ENCODE measurements at regions not wholly inside any gene's neighbourhood (a gene's known extent, or its start where the extent isn't known, plus 50 kb on each side); places are given as distances from the start of the nearest gene placed in this dataset.

DNA sequence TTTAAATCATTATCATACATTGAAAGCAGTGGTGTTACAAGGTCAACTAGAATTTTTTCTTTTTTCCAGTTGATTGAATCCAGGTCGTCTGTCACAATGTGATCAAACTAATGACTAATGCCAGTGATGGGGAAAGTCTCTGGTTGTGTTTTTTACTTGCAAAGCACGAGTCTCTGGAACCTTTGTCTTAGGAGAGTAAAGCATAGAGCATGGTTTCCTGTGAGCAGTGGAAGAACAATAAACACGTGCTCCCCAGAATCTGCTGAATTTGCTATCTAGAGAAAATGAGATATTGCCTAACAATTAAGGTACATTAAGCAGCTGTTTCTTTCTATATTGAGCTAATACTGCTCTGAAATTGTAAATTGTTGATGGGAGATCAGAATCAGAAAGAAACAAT, 1332.4 kb upstream of the TMEFF2 start:
- CTCF ChIA-PET, result no interaction called here
- intact Hi-C loops (cut with micrococcal nuclease), result no loop called here
- Histone ChIP-seq H4K20me1 (ENCODE audit: control insufficient read depth, insufficient read depth, low read length, poor library complexity, severe bottlenecking) (no peaks in the 10 kb centered on the region), H3K9me3 (ENCODE audit: control extremely low read depth in 1 of 3, control insufficient read depth in 2 of 3, insufficient read depth in 1 of 3, low read length in 2 of 3) (no peaks in the 10 kb centered on the region), H3K4me2 (replicated peaks; ENCODE audit: low read depth, low read length, poor library complexity, severe bottlenecking) (no peak overlapping the region), H3K79me2 (ENCODE audit: control insufficient read depth, insufficient read depth, low read length) (no peaks in the 10 kb centered on the region), H2AFZ (ENCODE audit: insufficient read depth, low read depth, low read length, poor library complexity, severe bottlenecking) (no peak overlapping the region), H3K4me3 (ENCODE audit: control extremely low read depth in 1 of 5, extremely low read depth in 1 of 5, insufficient read depth in 1 of 5, low read depth in 2 of 5, low read length in 4 of 5) (no peak overlapping the region), H3K4me1 (ENCODE audit: control insufficient read depth in 2 of 2, insufficient read depth in 2 of 2, low read length in 2 of 2) (no peaks in the 10 kb centered on the region), H3K27ac (ENCODE audit: low read length in 2 of 2) (no peak overlapping the region), H3K36me3 (replicated peaks in 1 of 2; ENCODE audit: control extremely low read depth in 1 of 2, control insufficient read depth in 1 of 2, extremely low read depth in 1 of 2, insufficient read depth in 2 of 2, low read length in 1 of 2) (no peaks in the 10 kb centered on the region), H3K27me3 (replicated peaks in 1 of 4; ENCODE audit: control extremely low read depth in 1 of 4, control insufficient read depth in 3 of 4, insufficient read depth in 4 of 4, low read length in 3 of 4) (no peaks in the 10 kb centered on the region), H3K9ac (ENCODE audit: low read length) (no peak overlapping the region)
- H3K4me1 Mint-ChIP-seq, result no peaks in the 10 kb centered on the region
- ATAC-seq (ENCODE audit: low read depth) (no peak), DNase-seq (no peak)
- H3K9me3 Mint-ChIP-seq (ENCODE audit: insufficient read depth), result no peaks in the 10 kb centered on the region
- WGBS (ENCODE audit: insufficient coverage), result 54% methylated on average over 2 of the region's 3 CpGs
- no peak for TF ChIP-seq EZH2 (IDR thresholded peaks at IDR 0.05; ENCODE audit: borderline replicate concordance, insufficient read depth, low read depth, low read length, poor library complexity, severe bottlenecking)
- TF ChIP-seq, protein P1, sequence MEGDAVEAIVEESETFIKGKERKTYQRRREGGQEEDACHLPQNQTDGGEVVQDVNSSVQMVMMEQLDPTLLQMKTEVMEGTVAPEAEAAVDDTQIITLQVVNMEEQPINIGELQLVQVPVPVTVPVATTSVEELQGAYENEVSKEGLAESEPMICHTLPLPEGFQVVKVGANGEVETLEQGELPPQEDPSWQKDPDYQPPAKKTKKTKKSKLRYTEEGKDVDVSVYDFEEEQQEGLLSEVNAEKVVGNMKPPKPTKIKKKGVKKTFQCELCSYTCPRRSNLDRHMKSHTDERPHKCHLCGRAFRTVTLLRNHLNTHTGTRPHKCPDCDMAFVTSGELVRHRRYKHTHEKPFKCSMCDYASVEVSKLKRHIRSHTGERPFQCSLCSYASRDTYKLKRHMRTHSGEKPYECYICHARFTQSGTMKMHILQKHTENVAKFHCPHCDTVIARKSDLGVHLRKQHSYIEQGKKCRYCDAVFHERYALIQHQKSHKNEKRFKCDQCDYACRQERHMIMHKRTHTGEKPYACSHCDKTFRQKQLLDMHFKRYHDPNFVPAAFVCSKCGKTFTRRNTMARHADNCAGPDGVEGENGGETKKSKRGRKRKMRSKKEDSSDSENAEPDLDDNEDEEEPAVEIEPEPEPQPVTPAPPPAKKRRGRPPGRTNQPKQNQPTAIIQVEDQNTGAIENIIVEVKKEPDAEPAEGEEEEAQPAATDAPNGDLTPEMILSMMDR (IDR thresholded peaks at IDR 0.05), result no peak
- POLR2A ChIA-PET, result no interaction called here
- no peaks in the 10 kb centered on the region for H3K27me3 Mint-ChIP-seq
- H3K4me3 Mint-ChIP-seq, result no peak overlapping the region
- no peak overlapping the region for H3K27ac Mint-ChIP-seq

DNA sequence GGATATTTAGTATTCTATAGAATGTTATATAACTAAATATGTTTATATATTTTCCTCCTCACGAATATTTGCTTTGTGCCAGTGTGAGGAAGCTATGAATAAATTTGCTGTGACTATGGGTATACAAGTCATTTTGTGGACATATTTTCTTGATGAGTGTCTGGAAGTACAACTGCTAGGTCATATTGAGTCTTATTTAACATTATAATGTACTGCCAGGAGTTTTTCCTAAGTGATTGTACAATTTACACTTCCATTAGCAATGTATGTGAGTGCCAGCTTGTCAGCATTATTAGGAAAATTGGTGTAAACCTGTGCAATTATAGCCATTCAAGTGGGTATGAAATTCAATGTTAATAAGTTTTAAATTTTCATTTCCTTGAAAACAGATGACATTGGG, 1328.9 kb upstream of the TMEFF2 start:
- Histone ChIP-seq H3K27me3 (replicated peaks in 1 of 4; ENCODE audit: control extremely low read depth in 1 of 4, control insufficient read depth in 3 of 4, insufficient read depth in 4 of 4, low read length in 3 of 4) (no peaks in the 10 kb centered on the region), H3K36me3 (replicated peaks in 1 of 2; ENCODE audit: control extremely low read depth in 1 of 2, control insufficient read depth in 1 of 2, extremely low read depth in 1 of 2, insufficient read depth in 2 of 2, low read length in 1 of 2) (no peaks in the 10 kb centered on the region), H3K9me3 (ENCODE audit: control extremely low read depth in 1 of 3, control insufficient read depth in 2 of 3, insufficient read depth in 1 of 3, low read length in 2 of 3) (no peaks in the 10 kb centered on the region), H3K4me2 (replicated peaks; ENCODE audit: low read depth, low read length, poor library complexity, severe bottlenecking) (no peak overlapping the region), H3K4me3 (ENCODE audit: control extremely low read depth in 1 of 5, extremely low read depth in 1 of 5, insufficient read depth in 1 of 5, low read depth in 2 of 5, low read length in 4 of 5) (no peak overlapping the region), H3K79me2 (ENCODE audit: control insufficient read depth, insufficient read depth, low read length) (no peaks in the 10 kb centered on the region), H2AFZ (ENCODE audit: insufficient read depth, low read depth, low read length, poor library complexity, severe bottlenecking) (no peak overlapping the region), H3K4me1 (ENCODE audit: control insufficient read depth in 2 of 2, insufficient read depth in 2 of 2, low read length in 2 of 2) (no peaks in the 10 kb centered on the region), H4K20me1 (ENCODE audit: control insufficient read depth, insufficient read depth, low read length, poor library complexity, severe bottlenecking) (no peaks in the 10 kb centered on the region), H3K9ac (ENCODE audit: low read length) (no peak overlapping the region), H3K27ac (ENCODE audit: low read length in 2 of 2) (no peak overlapping the region)
- intact Hi-C loops (cut with micrococcal nuclease), result no loop called here
- Mint-ChIP-seq H3K4me3 (no peak overlapping the region), H3K9me3 (ENCODE audit: insufficient read depth) (no peaks in the 10 kb centered on the region), H3K27ac (no peak overlapping the region), H3K4me1 (no peaks in the 10 kb centered on the region), H3K27me3 (no peaks in the 10 kb centered on the region)
- TF ChIP-seq, protein P1 (IDR thresholded peaks at IDR 0.05), result no peak
- TF ChIP-seq EZH2 (IDR thresholded peaks at IDR 0.05; ENCODE audit: borderline replicate concordance, insufficient read depth, low read depth, low read length, poor library complexity, severe bottlenecking), result no peak
- ChIA-PET POLR2A (no interaction called here), CTCF (no interaction called here)
- ATAC-seq (ENCODE audit: low read depth), result no peak
- WGBS (ENCODE audit: insufficient coverage), result no CpG with 5 or more reads among the region's 1 CpG
- no peak for DNase-seq

All from B cell (primary cell).